ENCODE measurements at regions not wholly inside any gene's neighbourhood (a gene's known extent, or its start where the extent isn't known, plus 50 kb on each side); places are given as distances from the start of the nearest gene placed in this dataset.

DNA sequence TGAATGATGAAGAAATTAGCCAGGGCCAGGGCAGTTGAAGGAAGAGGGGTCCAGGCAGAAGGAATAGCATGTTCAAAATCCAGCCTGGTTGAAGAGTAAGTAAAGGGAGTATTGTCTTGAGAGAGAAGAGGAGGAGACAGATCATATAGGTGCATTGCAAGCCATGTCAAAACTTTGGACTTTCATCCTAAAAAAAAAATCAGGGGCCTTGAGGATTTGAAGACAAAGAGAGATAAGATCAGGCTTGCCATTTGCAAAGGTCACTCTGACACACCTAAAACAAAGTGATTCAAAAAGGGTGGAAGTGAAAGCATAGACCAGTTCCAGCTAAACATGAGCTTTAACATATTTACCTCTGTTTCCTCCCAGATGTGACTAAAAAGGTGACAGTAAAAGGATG, 95.7 kb upstream of the DRD2 start:
- Histone ChIP-seq H3K9me3 (ENCODE audit: insufficient read depth, low read depth) (no peaks in the 10 kb centered on the region), H3K4me3 (no peak overlapping the region), H3K27ac (no peak overlapping the region), H3K4me2 (no peak overlapping the region), H2AFZ (no peak overlapping the region), H3K36me3 (ENCODE audit: low read depth) (no peaks in the 10 kb centered on the region), H3K9me2 (ENCODE audit: insufficient read depth) (no peaks in the 10 kb centered on the region), H3F3A (ENCODE audit: insufficient read depth, low read depth) (no peaks in the 10 kb centered on the region), H3K79me2 (ENCODE audit: low read depth) (no peaks in the 10 kb centered on the region), H4K20me1 (ENCODE audit: insufficient read depth) (no peaks in the 10 kb centered on the region), H3K4me1 (replicated peaks; ENCODE audit: insufficient read depth) (no peaks in the 10 kb centered on the region), H3K27me3 (ENCODE audit: insufficient read depth, low read depth) (peaks cover 37% of the 10 kb centered on the region)
- ChIA-PET CTCF (no interaction called here), POLR2A (ENCODE audit: unreplicated experiment) (no interaction called here)
- intact Hi-C loops (cut with micrococcal nuclease; ENCODE audit: unreplicated experiment): no loop called here
- DNase-seq: no peak
- TF ChIP-seq CTCF (conservative IDR thresholded peaks at IDR 0.05): no peak
- TF ChIP-seq EZH2 (IDR thresholded peaks at IDR 0.05; ENCODE audit: low read depth): no peak
- no TSS peak for BruUV-seq (replicated peaks)

DNA sequence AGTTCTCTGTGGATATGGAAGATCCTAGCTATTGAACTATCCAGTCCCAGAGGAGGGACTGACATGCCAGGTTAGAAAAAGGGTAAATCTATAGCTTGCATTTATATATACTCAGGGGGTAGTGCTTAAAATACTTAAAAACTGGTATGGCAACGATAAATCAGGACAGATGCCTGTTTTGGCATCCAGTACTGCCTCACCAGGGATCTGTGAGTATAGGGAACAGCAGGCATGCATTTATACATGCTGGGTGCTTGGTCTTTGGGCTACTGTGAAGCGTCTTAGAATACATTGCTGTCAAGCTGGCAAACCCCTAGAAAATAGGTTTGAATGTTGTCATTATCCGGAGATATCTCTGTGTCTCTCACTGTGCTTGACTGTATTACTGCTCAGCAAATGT, 94.2 kb upstream of the DRD2 start:
- H3K9me2 ChIP-seq (ENCODE audit: insufficient read depth): no peaks in the 10 kb centered on the region
- H4K20me1 ChIP-seq (ENCODE audit: insufficient read depth): no peaks in the 10 kb centered on the region
- H3K4me3 ChIP-seq: no peak overlapping the region
- H3K9me3 ChIP-seq (ENCODE audit: insufficient read depth, low read depth): no peaks in the 10 kb centered on the region
- CTCF ChIA-PET: no interaction called here
- no peak for DNase-seq
- POLR2A ChIA-PET (ENCODE audit: unreplicated experiment): no interaction called here
- peaks cover 47% of the 10 kb centered on the region for H3K27me3 ChIP-seq (ENCODE audit: insufficient read depth, low read depth)
- no peak overlapping the region for H3K27ac ChIP-seq
- no peaks in the 10 kb centered on the region for H3K79me2 ChIP-seq (ENCODE audit: low read depth)
- no peaks in the 10 kb centered on the region for H3F3A ChIP-seq (ENCODE audit: insufficient read depth, low read depth)
- intact Hi-C loops (cut with micrococcal nuclease; ENCODE audit: unreplicated experiment): no loop called here
- no peak overlapping the region for H3K4me2 ChIP-seq
- BruUV-seq (replicated peaks): no TSS peak
- H3K4me1 ChIP-seq (replicated peaks; ENCODE audit: insufficient read depth): no peaks in the 10 kb centered on the region
- no peak for TF ChIP-seq EZH2 (IDR thresholded peaks at IDR 0.05; ENCODE audit: low read depth)
- no peak for TF ChIP-seq CTCF (conservative IDR thresholded peaks at IDR 0.05)
- no peak overlapping the region for H2AFZ ChIP-seq
- no peaks in the 10 kb centered on the region for H3K36me3 ChIP-seq (ENCODE audit: low read depth)

DNA sequence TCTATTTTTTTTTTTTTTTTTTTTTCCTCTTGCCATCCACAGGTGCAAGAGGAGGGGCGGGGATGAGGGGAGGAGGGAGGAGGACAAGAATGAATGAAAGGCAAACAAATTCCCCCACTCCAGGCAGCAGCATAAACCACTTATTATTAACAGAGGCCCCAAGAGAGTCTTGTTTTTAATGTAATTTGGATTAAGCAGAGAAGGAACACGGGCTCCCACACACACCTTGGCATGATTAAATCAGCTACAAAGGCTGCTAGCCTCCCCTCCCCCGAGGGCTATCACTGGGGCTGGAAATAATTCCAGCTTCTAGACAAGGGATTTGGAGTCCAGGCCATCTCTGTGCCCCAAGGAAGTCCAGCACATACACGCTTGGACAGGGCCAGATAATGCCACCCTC, 93.4 kb upstream of the DRD2 start:
- no peak for DNase-seq
- Histone ChIP-seq H3K4me3 (no peak overlapping the region), H3K79me2 (ENCODE audit: low read depth) (no peaks in the 10 kb centered on the region), H3K4me1 (replicated peaks; ENCODE audit: insufficient read depth) (no peaks in the 10 kb centered on the region), H3K9me2 (ENCODE audit: insufficient read depth) (no peaks in the 10 kb centered on the region), H3K4me2 (no peak overlapping the region), H2AFZ (no peak overlapping the region), H3K27me3 (ENCODE audit: insufficient read depth, low read depth) (peaks cover 43% of the 10 kb centered on the region), H3K36me3 (ENCODE audit: low read depth) (no peaks in the 10 kb centered on the region), H4K20me1 (ENCODE audit: insufficient read depth) (no peaks in the 10 kb centered on the region), H3K9me3 (ENCODE audit: insufficient read depth, low read depth) (no peaks in the 10 kb centered on the region), H3F3A (ENCODE audit: insufficient read depth, low read depth) (no peaks in the 10 kb centered on the region), H3K27ac (no peak overlapping the region)
- POLR2A ChIA-PET (ENCODE audit: unreplicated experiment): no interaction called here
- BruUV-seq (replicated peaks): no TSS peak
- CTCF ChIA-PET: no interaction called here
- no peak for TF ChIP-seq CTCF (conservative IDR thresholded peaks at IDR 0.05)
- TF ChIP-seq EZH2 (IDR thresholded peaks at IDR 0.05; ENCODE audit: low read depth): no peak
- intact Hi-C loops (cut with micrococcal nuclease; ENCODE audit: unreplicated experiment): no loop called here
